ENCODE measurements at regions not wholly inside any gene's neighbourhood (a gene's known extent, or its start where the extent isn't known, plus 50 kb on each side); places are given as distances from the start of the nearest gene placed in this dataset.
"Not testable (repeated sequence)": the region's sequence is repeated elsewhere in the genome, so short reads cannot be mapped to it uniquely, and the experiment has no call there.

DNA sequence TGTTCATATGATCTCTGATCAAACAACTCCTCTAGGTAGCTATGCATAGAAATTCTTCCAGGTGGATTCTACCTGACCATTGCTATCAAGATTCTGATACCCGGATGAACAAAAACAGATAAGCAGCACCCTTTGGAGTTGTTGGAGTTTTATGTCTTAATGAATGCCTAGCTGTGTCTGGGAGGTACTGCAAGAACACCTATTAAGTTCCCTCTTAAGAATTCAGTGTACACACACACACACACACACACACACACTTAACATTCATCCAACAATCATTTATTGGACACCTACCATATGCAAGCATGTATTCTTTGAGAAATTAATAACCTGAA, 58.1 kb upstream of the FNDC3B start:
- no peak for DNase-seq

DNA sequence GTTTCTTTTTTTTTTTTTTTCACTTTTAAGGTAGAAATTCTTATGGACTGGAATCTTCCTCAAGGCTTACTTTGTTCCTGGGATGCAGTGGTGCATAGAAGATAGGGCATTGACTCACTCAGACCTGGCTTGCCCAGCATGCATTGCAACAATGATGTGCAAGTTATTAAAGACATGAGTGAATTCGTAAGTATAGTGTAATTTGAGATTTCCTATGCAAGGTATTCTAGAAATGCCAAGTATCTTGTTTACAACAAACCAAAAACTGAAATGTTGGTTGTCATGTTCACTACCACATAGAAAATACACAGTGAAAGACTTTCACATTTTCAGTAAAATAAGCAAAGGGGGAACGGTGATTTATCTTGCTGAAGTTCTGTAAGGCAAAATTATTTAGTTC, 56.5 kb upstream of the FNDC3B start:
- DNase-seq: no peak

DNA sequence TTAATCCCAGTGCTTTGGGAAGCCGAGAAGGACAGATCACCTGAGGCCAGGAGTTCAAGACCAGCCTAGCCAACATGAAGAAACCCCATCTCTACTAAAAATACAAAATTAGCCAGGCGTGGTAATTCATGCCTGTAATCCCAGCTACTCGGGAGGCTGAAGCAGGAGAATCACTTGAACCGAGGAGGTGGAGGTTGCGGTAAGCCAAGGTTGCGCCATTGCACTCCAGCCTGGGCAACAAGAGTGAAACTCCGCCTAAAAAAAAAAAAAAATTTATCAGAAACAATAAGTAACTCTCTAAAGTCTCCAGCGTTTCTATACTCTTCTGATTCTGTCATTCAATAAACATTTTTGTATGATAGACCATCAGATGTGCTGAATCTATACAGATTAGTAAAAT, 55.7 kb upstream of the FNDC3B start:
- not testable (repeated sequence) for DNase-seq

DNA sequence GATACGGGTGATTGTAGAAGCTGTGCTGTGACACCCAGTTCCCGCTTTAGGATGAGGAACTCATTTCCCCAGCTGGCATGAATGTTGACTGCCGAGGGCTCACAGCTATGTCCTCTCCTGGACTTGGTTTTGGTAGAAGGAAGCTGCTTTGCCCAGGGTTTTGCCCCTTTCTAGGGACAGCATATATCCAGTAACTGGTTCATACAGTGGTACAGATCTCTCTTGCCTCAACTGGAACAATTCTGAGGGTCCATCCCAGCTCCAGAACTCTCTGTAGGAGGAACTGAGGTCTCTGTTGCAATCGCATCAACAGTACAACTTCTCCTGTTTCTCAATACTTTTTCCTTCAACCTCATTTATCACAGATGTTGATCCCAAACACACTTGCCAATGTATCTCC, 54.5 kb upstream of the FNDC3B start:
- no peak for DNase-seq

DNA sequence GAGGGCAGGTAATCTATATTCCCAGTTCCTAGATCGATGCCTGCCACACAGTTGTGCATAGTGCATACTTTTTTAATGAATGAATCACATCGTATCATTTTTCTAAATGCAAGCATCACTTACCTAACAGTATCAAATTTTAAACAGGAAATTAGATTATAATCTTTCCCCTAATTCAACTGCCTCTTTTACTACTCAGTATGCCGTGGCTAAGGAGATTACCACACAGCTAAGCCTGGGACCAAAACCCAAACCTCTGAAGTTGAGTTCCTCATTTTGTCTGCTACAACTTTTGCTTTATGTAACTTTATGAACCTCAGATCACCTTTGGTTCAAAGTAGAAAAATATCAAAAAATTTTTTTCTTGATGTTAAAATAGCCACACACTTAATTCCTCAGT, 53.2 kb upstream of the FNDC3B start:
- no peak for DNase-seq

DNA sequence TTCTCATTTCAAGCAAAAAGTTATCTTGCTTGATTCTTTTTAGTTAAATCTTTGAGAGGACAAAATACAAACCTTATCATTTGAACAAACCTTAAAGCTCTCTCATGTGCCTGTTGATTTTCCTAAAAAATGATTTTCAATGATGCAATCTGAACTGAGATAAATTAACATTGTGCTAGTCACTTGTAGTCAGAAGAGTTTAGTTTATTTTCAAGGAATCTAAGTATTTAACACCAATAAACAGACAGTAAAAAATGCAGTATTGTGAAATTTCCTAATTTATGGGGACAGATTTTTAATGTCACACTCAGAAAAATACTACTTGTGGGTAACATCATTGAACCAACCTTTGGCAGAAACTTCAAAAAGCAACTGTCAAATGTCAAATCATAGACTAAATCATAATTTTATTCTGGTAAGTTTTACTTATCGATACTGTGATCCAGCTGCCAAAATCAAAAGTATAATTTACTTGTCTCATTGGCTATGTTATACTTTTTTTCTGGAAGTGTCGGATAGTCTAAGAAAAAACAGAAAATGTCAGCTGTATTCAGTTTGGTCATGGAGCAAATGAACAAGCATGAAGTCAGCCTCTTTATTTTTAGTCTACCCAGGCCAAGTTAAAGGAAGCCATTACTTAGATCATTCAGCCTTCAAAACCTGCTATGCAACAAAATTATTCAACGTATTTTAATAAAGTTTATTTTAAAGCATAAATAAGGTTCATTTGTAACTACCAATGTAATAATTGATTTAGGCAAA, 52.4 kb upstream of the FNDC3B start:
- no peak for DNase-seq
